SK-N-SH treated with all-trans-retinoic acid at 6 μM for 48 hours (cell line): ENCODE measurements at regions not wholly inside any gene's neighbourhood (a gene's known extent, or its start where the extent isn't known, plus 50 kb on each side); places are given as distances from the start of the nearest gene placed in this dataset.

Experiments used
- ARNTL ChIP-seq: fragments of 450-650 bp; formaldehyde crosslinking; IDR thresholded peaks from 2 replicates; pipeline ENCODE4 v1.5.0; 2020; ENCODE audit warnings: low read depth, mild to moderate bottlenecking, moderate library complexity, borderline replicate concordance
- CSDC2 ChIP-seq: fragments of 250-450 bp; sonication (Bioruptor Pico); IDR thresholded peaks from 2 replicates; pipeline ENCODE4 v1.5.0; 2020; ENCODE audit warnings: mild to moderate bottlenecking, moderate library complexity
- CSRNP3 ChIP-seq: fragments of 250-450 bp; sonication (Bioruptor Pico); IDR thresholded peaks from 2 replicates; pipeline ENCODE4 v1.5.1; 2021; ENCODE audit warnings: mild to moderate bottlenecking, moderate library complexity
- ESRRG ChIP-seq: fragments of 250-450 bp; sonication (Bioruptor Pico); IDR thresholded peaks from 2 replicates; pipeline ENCODE4 v1.6.1; 2021; ENCODE audit warnings: mild to moderate bottlenecking
- GLIS3 ChIP-seq: fragments of 250-450 bp; sonication (Bioruptor Pico); IDR thresholded peaks from 2 replicates; pipeline ENCODE4 v1.5.0; 2020; ENCODE audit warnings: mild to moderate bottlenecking, moderate library complexity
- PATZ1 ChIP-seq: fragments of 250-450 bp; sonication (Bioruptor Pico); IDR thresholded peaks from 2 replicates; pipeline ENCODE4 v1.8.0; 2020; ENCODE audit warnings: mild to moderate bottlenecking, moderate library complexity, borderline replicate concordance
- PPARA ChIP-seq: fragments of 250-450 bp; sonication (Bioruptor Pico); IDR thresholded peaks from 2 replicates; pipeline ENCODE4 v1.5.0; 2020; ENCODE audit warnings: mild to moderate bottlenecking, borderline replicate concordance
- RARB ChIP-seq: fragments of 250-450 bp; sonication (Bioruptor Pico); IDR thresholded peaks from 2 replicates; pipeline ENCODE4 v1.8.0; 2021; ENCODE audit warnings: mild to moderate bottlenecking, moderate library complexity
- TCF4 ChIP-seq: fragments of 250-450 bp; sonication (Bioruptor Pico); IDR thresholded peaks from 2 replicates; pipeline ENCODE4 v1.8.0; 2021; ENCODE audit warnings: mild to moderate bottlenecking, moderate library complexity, borderline replicate concordance
- TOX ChIP-seq: fragments of 250-450 bp; sonication (Bioruptor Pico); IDR thresholded peaks from 2 replicates; pipeline ENCODE4 v1.8.0; 2021; ENCODE audit warnings: mild to moderate bottlenecking, moderate library complexity, borderline replicate concordance
- ZFP3 ChIP-seq: fragments of 250-450 bp; sonication (Bioruptor Pico); IDR thresholded peaks from 2 replicates; pipeline ENCODE4 v1.5.0; 2020; ENCODE audit warnings: mild to moderate bottlenecking, moderate library complexity
- ZNF565 ChIP-seq: fragments of 450-650 bp; formaldehyde crosslinking; conservative IDR thresholded peaks from 2 replicates; pipeline ENCODE4 v1.5.0; 2020; ENCODE audit warnings: low read depth, mild to moderate bottlenecking, moderate library complexity
- ZNF8 ChIP-seq: fragments of 450-650 bp; formaldehyde crosslinking; IDR thresholded peaks from 2 replicates; pipeline ENCODE4 v1.5.0; 2020; ENCODE audit warnings: mild to moderate bottlenecking, moderate library complexity
- TF ChIP-seq, protein P1 (sequence below): fragments of 250-450 bp; sonication (Bioruptor Pico); IDR thresholded peaks from 2 replicates; pipeline ENCODE4 v1.5.1; 2020; ENCODE audit warnings: low read depth, mild to moderate bottlenecking, moderate library complexity

GRCh38 chr1:4854367-4854766 lies 200.0 kb downstream of the AJAP1 start:
- TF ChIP-seq PATZ1 (no peak), ZNF565 (CRISPR knock-in tag) (no peak), CSDC2 (CRISPR knock-in tag) (no peak), ZFP3 (CRISPR knock-in tag) (no peak), RARB (CRISPR knock-in tag) (no peak), ARNTL (CRISPR knock-in tag) (no peak), TCF4 (CRISPR knock-in tag) (no peak), TOX (CRISPR knock-in tag) (no peak), ESRRG (CRISPR knock-in tag) (no peak), GLIS3 (CRISPR knock-in tag) (no peak), PPARA (CRISPR knock-in tag) (no peak), CSRNP3 (CRISPR knock-in tag) (no peak), ZNF8 (CRISPR knock-in tag) (no peak)
- TF ChIP-seq, protein P1, sequence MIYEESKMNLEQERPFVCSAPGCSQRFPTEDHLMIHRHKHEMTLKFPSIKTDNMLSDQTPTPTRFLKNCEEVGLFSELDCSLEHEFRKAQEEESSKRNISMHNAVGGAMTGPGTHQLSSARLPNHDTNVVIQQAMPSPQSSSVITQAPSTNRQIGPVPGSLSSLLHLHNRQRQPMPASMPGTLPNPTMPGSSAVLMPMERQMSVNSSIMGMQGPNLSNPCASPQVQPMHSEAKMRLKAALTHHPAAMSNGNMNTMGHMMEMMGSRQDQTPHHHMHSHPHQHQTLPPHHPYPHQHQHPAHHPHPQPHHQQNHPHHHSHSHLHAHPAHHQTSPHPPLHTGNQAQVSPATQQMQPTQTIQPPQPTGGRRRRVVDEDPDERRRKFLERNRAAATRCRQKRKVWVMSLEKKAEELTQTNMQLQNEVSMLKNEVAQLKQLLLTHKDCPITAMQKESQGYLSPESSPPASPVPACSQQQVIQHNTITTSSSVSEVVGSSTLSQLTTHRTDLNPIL (CRISPR knock-in tag), result no peak
